Spleen (tissue), 11 donors: ENCODE measurements at regions not wholly inside any gene's neighbourhood (a gene's known extent, or its start where the extent isn't known, plus 50 kb on each side); places are given as distances from the start of the nearest gene placed in this dataset.

Experiments
- DNase-seq: peaks from one replicate; pipeline ENCODE4 v3.0.0-alpha.2; 2020
- H3K27ac ChIP-seq, 8 donors: fragments of 200-600 bp; sonication (generic) in 7 of 8; 1 replicate in 4 of 8; 2 replicates in 4 of 8; pipeline versions ENCODE4 v1.5.0 to v1.8.0; 2016 to 2021; ENCODE audit warnings: inconsistent platforms in 4 of 8, mild to moderate bottlenecking in 4 of 8, moderate library complexity in 1 of 8
- H3K27me3 ChIP-seq, 7 donors: fragments of 200-600 bp; sonication (generic) in 6 of 7; replicated peaks in 1 of 7; 1 replicate in 4 of 7; 2 replicates in 3 of 7; pipeline versions ENCODE4 v1.5.0 to v1.8.0; 2016 to 2021; ENCODE audit warnings: inconsistent platforms in 3 of 7, mild to moderate bottlenecking in 1 of 7
- H3K36me3 ChIP-seq, 6 donors: fragments of 200-600 bp; sonication (generic) in 5 of 6; 1 replicate in 4 of 6; 2 replicates in 2 of 6; pipeline versions ENCODE4 v1.5.0 to v1.8.0; 2016 to 2021; ENCODE audit warnings: inconsistent platforms in 2 of 6
- H3K4me1 ChIP-seq, 6 donors: fragments of 200-600 bp; sonication (generic) in 5 of 6; 1 replicate in 3 of 6; 2 replicates in 3 of 6; pipeline versions ENCODE4 v1.5.0 to v1.8.0; 2016 to 2021; ENCODE audit warnings: inconsistent platforms in 3 of 6
- H3K4me3 ChIP-seq, 8 donors: fragments of 200-600 bp; sonication (generic) in 7 of 8; 1 replicate in 4 of 8; 2 replicates in 4 of 8; pipeline versions ENCODE4 v1.5.0 to v1.8.0; 2016 to 2021; ENCODE audit warnings: inconsistent platforms in 4 of 8, mild to moderate bottlenecking in 4 of 8, moderate library complexity in 2 of 8
- H3K9me3 ChIP-seq, 8 donors: fragments of 200-600 bp; sonication (generic) in 7 of 8; 1 replicate in 4 of 8; 2 replicates in 4 of 8; pipeline versions ENCODE4 v1.5.0 to v1.8.0; 2016 to 2021; ENCODE audit warnings: inconsistent platforms in 4 of 8
- CTCF ChIP-seq, 11 experiments: fragments of 200-600 bp in 7 of 11; fragments of 450-650 bp in 4 of 11; sonication (generic) in 4 of 11; IDR thresholded peaks in 8 of 11; conservative IDR thresholded peaks in 3 of 11; 1 replicate in 7 of 11; 2 replicates in 4 of 11; pipeline versions ENCODE4 v1.4.0 to v1.8.0; 2016 to 2021; ENCODE audit warnings: antibody characterized with exemption in 11 of 11, inconsistent platforms in 4 of 11, mild to moderate bottlenecking in 1 of 11
- POLR2A ChIP-seq, 3 donors: fragments of 450-650 bp; IDR thresholded peaks; one replicate each; pipeline ENCODE4 v1.5.1; 2017; ENCODE audit warnings: antibody characterized with exemption in 3 of 3, mild to moderate bottlenecking in 1 of 3
- POLR2AphosphoS5 ChIP-seq, 3 donors: sonication (generic); formaldehyde crosslinking; IDR thresholded peaks; one replicate each; pipeline ENCODE4 v1.5.1; 2017; ENCODE audit warnings: antibody characterized with exemption in 3 of 3
- WGBS, 5 donors: extraction: QIAGEN DNeasy Blood & Tissue Kit in 3 of 5; methylation state at CpG; one replicate each; pipeline versions ENCODE4 v1.1.5 to v1.1.7; 2013 to 2018; 5-methylcytosine and 5-hydroxymethylcytosine counted together
- intact Hi-C: fragments of 100-400 bp; cut with DNase I; formaldehyde crosslinking; loops from one replicate; pipeline ENCODE4 v1.15.0; 2023; ENCODE audit warnings: low total_unique reads
- donor health status: healthy with polysubstance abuse.
- donor health status: DM: no; HTN: no; CAD: no; lungs with moderate emphysema.
- donor health status: DM: no; HTN: no; CAD: no.
- donor health status: Bipolar disorder and iron deficiency.
- donor health status: healthy.
- donor health status: DM: no; HTN: no; CAD: no.
- donor health status: DM: yes; HTN: yes; CAD: no.

GRCh38 chr15:46858150-46858549, 859.2 kb upstream of the SEMA6D start:
- Histone ChIP-seq H3K27ac (no peak overlapping the region), H3K27me3 (no peaks in the 10 kb centered on the region), H3K4me1 (no peaks in the 10 kb centered on the region), H3K4me3 (no peak overlapping the region), H3K9me3 (peaks cover 0 to 12% (median 0%) of the 10 kb centered on the region in 8 donors), H3K36me3 (no peaks in the 10 kb centered on the region)
- TF ChIP-seq POLR2AphosphoS5 (IDR thresholded peaks at IDR 0.05) (no peak), CTCF (IDR thresholded peaks at IDR 0.05 in 8 of 11, conservative IDR thresholded peaks at IDR 0.05 in 3 of 11) (no peak), POLR2A (IDR thresholded peaks at IDR 0.05) (no peak)
- intact Hi-C loops = no loop called here
- WGBS, 5 donors = 46 to 69% (median 55%) methylated on average over 3 of the region's 3 CpGs
- no peak for DNase-seq

DNA sequence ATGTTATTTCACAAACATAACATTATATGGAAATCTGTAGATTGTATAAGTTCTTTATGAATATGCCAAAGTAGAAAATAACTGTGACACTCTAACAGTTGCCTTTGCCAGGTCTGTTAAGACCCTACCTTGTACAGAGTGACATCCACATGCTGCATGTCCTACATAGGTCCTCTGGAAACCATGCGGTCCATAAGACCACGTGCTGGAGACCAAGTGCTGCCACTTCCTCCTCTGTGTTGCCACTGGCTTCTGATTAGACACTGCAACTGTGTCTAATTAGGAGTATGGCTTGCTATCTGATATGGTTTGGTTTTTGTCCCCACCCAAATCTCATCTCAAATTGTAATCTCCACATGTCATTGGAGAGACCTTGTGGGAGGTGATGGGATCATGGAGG, 855.5 kb upstream of the SEMA6D start:
- H3K27ac ChIP-seq = no peak overlapping the region
- no peaks in the 10 kb centered on the region for H3K36me3 ChIP-seq
- WGBS, 5 donors = 82 to 90% (median 83%) methylated on average over 2 of the region's 2 CpGs
- TF ChIP-seq POLR2AphosphoS5 (IDR thresholded peaks at IDR 0.05) (no peak), POLR2A (IDR thresholded peaks at IDR 0.05) (no peak), CTCF (IDR thresholded peaks at IDR 0.05 in 8 of 11, conservative IDR thresholded peaks at IDR 0.05 in 3 of 11) (no peak)
- H3K4me3 ChIP-seq = no peak overlapping the region
- intact Hi-C loops = no loop called here
- DNase-seq = no peak
- H3K27me3 ChIP-seq = no peaks in the 10 kb centered on the region
- peaks cover 0 to 12% (median 0%) of the 10 kb centered on the region in 8 donors for H3K9me3 ChIP-seq
- no peaks in the 10 kb centered on the region for H3K4me1 ChIP-seq

GRCh38 chr15:46865155-46865554, 852.1 kb upstream of the SEMA6D start:
- H3K4me3 ChIP-seq = no peak overlapping the region
- intact Hi-C loops = no loop called here
- TF ChIP-seq POLR2A (IDR thresholded peaks at IDR 0.05) (no peak), CTCF (IDR thresholded peaks at IDR 0.05 in 8 of 11, conservative IDR thresholded peaks at IDR 0.05 in 3 of 11) (no peak), POLR2AphosphoS5 (IDR thresholded peaks at IDR 0.05) (no peak)
- no peaks in the 10 kb centered on the region for H3K4me1 ChIP-seq
- peaks cover 0 to 12% (median 0%) of the 10 kb centered on the region in 8 donors for H3K9me3 ChIP-seq
- H3K27me3 ChIP-seq = no peaks in the 10 kb centered on the region
- DNase-seq = no peak
- 58 to 79% (median 74%) methylated on average over 6 of the region's 6 CpGs for WGBS, 5 donors
- no peak overlapping the region for H3K27ac ChIP-seq
- no peaks in the 10 kb centered on the region for H3K36me3 ChIP-seq

GRCh38 chr15:46872286-46872980, 844.9 kb upstream of the SEMA6D start:
- no peaks in the 10 kb centered on the region for H3K36me3 ChIP-seq
- no peak for TF ChIP-seq POLR2A (IDR thresholded peaks at IDR 0.05)
- TF ChIP-seq POLR2AphosphoS5 (IDR thresholded peaks at IDR 0.05) = no peak
- no peak for TF ChIP-seq CTCF (IDR thresholded peaks at IDR 0.05 in 8 of 11, conservative IDR thresholded peaks at IDR 0.05 in 3 of 11)
- 70 to 76% (median 72%) methylated on average over 5 of the region's 5 CpGs for WGBS, 5 donors
- H3K27ac ChIP-seq = no peak overlapping the region
- no peaks in the 10 kb centered on the region for H3K27me3 ChIP-seq
- no peak overlapping the region for H3K4me3 ChIP-seq
- no peaks in the 10 kb centered on the region for H3K4me1 ChIP-seq
- no peak for DNase-seq
- H3K9me3 ChIP-seq = peaks cover 0 to 10% (median 0%) of the 10 kb centered on the region in 8 donors
- intact Hi-C loops = no loop called here
